GM12878 (cell line): ENCODE measurements at regions not wholly inside any gene's neighbourhood (a gene's known extent, or its start where the extent isn't known, plus 50 kb on each side); places are given as distances from the start of the nearest gene placed in this dataset.

Experiments
- ATAC-seq: fragments of 200-7000 bp; cut with Tn5 transposase; 3 replicates; pipeline ENCODE4 v1.9.1; 2020; ENCODE audit warnings: mild to moderate bottlenecking, moderate library complexity
- BruUV-seq: library from RNA; stranded (reverse); fragments of 400-500 nt; replicated peaks from 2 replicates; lab custom pipeline; 2021; lab: Mats Ljungman, UMichigan
- CTCF ChIA-PET: fragments of 300-600 bp; sonication (Branson Sonifier 250); formaldehyde crosslinking; extraction: SDS; loops from one replicate; lab custom pipeline; 2021; ENCODE audit warnings: inconsistent platforms; lab: Yijun Ruan, JAX
- POLR2A ChIA-PET: fragments of 350-600 bp; formaldehyde crosslinking; extraction: SDS; loops from one replicate; lab custom pipeline; 2021; ENCODE audit warnings: inconsistent platforms; lab: Charles Lee
- RAD21 ChIA-PET: fragments of 300-600 bp; sonication (Branson Sonifier 250); formaldehyde crosslinking; loops from one replicate; lab custom pipeline; 2023; ENCODE audit warnings: antibody characterized with exemption; ENCODE audit not compliant: unreplicated experiment; lab: Charles Lee
- SMC1A ChIA-PET: fragments of 300-600 bp; sonication (Branson Sonifier 250); formaldehyde crosslinking; loops from one replicate; lab custom pipeline; 2023; ENCODE audit not compliant: unreplicated experiment, uncharacterized antibody; lab: Charles Lee
- DNase-seq: peaks from one replicate; pipeline ENCODE4 v3.0.0-alpha.2; 2011; ENCODE audit warnings: low read depth, low spot score
- FAIRE-seq: peaks from 3 replicates; lab custom pipeline; 2011; peaks lifted over from hg19 to GRCh38; lab: Jason Lieb, UNC
- H2AFZ ChIP-seq: 2 replicates; pipeline ENCODE4 v1.6.0; 2011; ENCODE audit warnings: low read depth, low read length, control low read depth; ENCODE audit not compliant: control insufficient read depth
- H3K27ac ChIP-seq: 2 replicates; pipeline ENCODE4 v1.5.1; 2011; ENCODE audit warnings: control low read depth; ENCODE audit not compliant: control insufficient read depth, insufficient read depth
- H3K27me3 ChIP-seq, 2 experiments: replicated peaks in 1 of 2; 2 replicates each; pipeline versions ENCODE4 v1.6.0 to v1.6.1; 2011; ENCODE audit warnings: low read length in 1 of 2; ENCODE audit not compliant: control insufficient read depth in 2 of 2, insufficient read depth in 2 of 2
- H3K36me3 ChIP-seq, 2 experiments: 2 replicates each; pipeline ENCODE4 v1.5.1; 2011; ENCODE audit warnings: low read length in 1 of 2; ENCODE audit not compliant: control insufficient read depth in 2 of 2, insufficient read depth in 2 of 2
- H3K4me1 ChIP-seq: 2 replicates; pipeline ENCODE4 v1.6.1; 2011; ENCODE audit warnings: mild to moderate bottlenecking, low read length, moderate library complexity, mixed read lengths; ENCODE audit not compliant: control insufficient read depth, insufficient read depth
- H3K4me2 ChIP-seq: 2 replicates; pipeline ENCODE4 v1.6.0; 2011; ENCODE audit warnings: control low read depth; ENCODE audit not compliant: control insufficient read depth, insufficient read depth
- H3K4me3 ChIP-seq: fragments of 200-600 bp; sonication (generic); 2 replicates; pipeline ENCODE4 v1.5.1; 2016
- H3K79me2 ChIP-seq: 2 replicates; pipeline ENCODE4 v1.6.0; 2011; ENCODE audit warnings: low read length; ENCODE audit not compliant: control insufficient read depth, insufficient read depth
- H3K9ac ChIP-seq: 2 replicates; pipeline ENCODE4 v1.8.0; 2011; ENCODE audit warnings: low read length, control low read depth, mixed read lengths; ENCODE audit not compliant: control insufficient read depth, insufficient read depth
- H3K9me3 ChIP-seq: replicated peaks from 3 replicates; pipeline ENCODE4 v1.5.1; 2011; ENCODE audit warnings: mild to moderate bottlenecking, low read length; ENCODE audit not compliant: control insufficient read depth, insufficient read depth
- H4K20me1 ChIP-seq: 2 replicates; pipeline ENCODE4 v1.6.0; 2011; ENCODE audit not compliant: control insufficient read depth, insufficient read depth
- ATF7 ChIP-seq: fragments of 450-650 bp; IDR thresholded peaks from 2 replicates; pipeline ENCODE4 v1.6.1; 2016; ENCODE audit warnings: low read depth, mild to moderate bottlenecking
- CREM ChIP-seq: IDR thresholded peaks from 2 replicates; pipeline ENCODE4 v1.6.1; 2014; ENCODE audit warnings: antibody characterized with exemption, low read depth
- CUX1 ChIP-seq: IDR thresholded peaks from 2 replicates; pipeline ENCODE4 v1.6.1; 2012; ENCODE audit warnings: improper control_type of control experiment, low read depth, low read length; ENCODE audit not compliant: insufficient replicate concordance
- IRF3 ChIP-seq: fragments of 450-650 bp; IDR thresholded peaks from 2 replicates; pipeline ENCODE4 v1.6.1; 2014; ENCODE audit warnings: mild to moderate bottlenecking
- STAT3 ChIP-seq: IDR thresholded peaks from 2 replicates; pipeline ENCODE4 v1.6.1; 2011; ENCODE audit warnings: low read depth, low read length, improper control_type of control experiment
- TCF3 ChIP-seq: IDR thresholded peaks from 2 replicates; pipeline ENCODE4 v1.6.1; 2012; ENCODE audit warnings: low read depth, mild to moderate bottlenecking, low read length, borderline replicate concordance; ENCODE audit not compliant: insufficient read depth
- ZBTB11 ChIP-seq: fragments of 450-650 bp; formaldehyde crosslinking; IDR thresholded peaks from 2 replicates; pipeline ENCODE4 v1.5.0; 2022; ENCODE audit warnings: mild to moderate bottlenecking, missing genetic modification characterization
- ZBTB33 ChIP-seq: fragments of 450-650 bp; IDR thresholded peaks from 2 replicates; pipeline ENCODE4 v1.6.1; 2017; ENCODE audit warnings: mild to moderate bottlenecking
- ZBTB4 ChIP-seq: fragments of 450-650 bp; formaldehyde crosslinking; IDR thresholded peaks from 2 replicates; pipeline ENCODE4 v1.4.0; 2022; ENCODE audit warnings: mild to moderate bottlenecking, moderate library complexity
- WGBS: methylation state at CpG from one replicate; pipeline ENCODE4 v1.1.6; 2016; ENCODE audit warnings: low lambda C conversion rate; ENCODE audit not compliant: insufficient replicate concordance, insufficient coverage; ENCODE audit errors: missing lambda C conversion rate; 5-methylcytosine and 5-hydroxymethylcytosine counted together
- in situ Hi-C: fragments of 300-500 bp; cut with MboI; formaldehyde crosslinking; loops from 9 replicates; pipeline ENCODE4 v1.14.3; 2018; ENCODE audit warnings: mixed read lengths
- intact Hi-C: fragments of 100-400 bp; cut with micrococcal nuclease; formaldehyde crosslinking; loops from one replicate; pipeline ENCODE4 v1.14.2; 2022; ENCODE audit not compliant: unreplicated experiment

GRCh38 chr16:85508993-85509392, 104.1 kb upstream of the GSE1 start:
- H3K79me2 ChIP-seq: no peaks in the 10 kb centered on the region
- ChIA-PET POLR2A (no interaction called here), CTCF (no interaction called here), SMC1A (interaction anchor here (1.0 kb wide), 1 partner anchor 61 kb away, joined by 3 read pairs; no protein-coding TSS in a partner anchor), RAD21 (no interaction called here)
- no peaks in the 10 kb centered on the region for H4K20me1 ChIP-seq
- DNase-seq: no peak
- H2AFZ ChIP-seq: no peak overlapping the region
- no peak overlapping the region for H3K4me2 ChIP-seq
- H3K27ac ChIP-seq: no peak overlapping the region
- no peaks in the 10 kb centered on the region for H3K9me3 ChIP-seq
- no TSS peak for BruUV-seq
- no peak for FAIRE-seq
- no peak overlapping the region for H3K9ac ChIP-seq
- WGBS: 58% methylated on average over 11 of the region's 15 CpGs
- no peak overlapping the region for H3K4me3 ChIP-seq
- H3K36me3 ChIP-seq: no peaks in the 10 kb centered on the region
- in situ Hi-C loops: no loop called here
- peaks cover 0 to 1% of the 10 kb centered on the region in 2 experiments; a peak in 1 of 4 replicates for H3K27me3 ChIP-seq
- no peak for ATAC-seq
- H3K4me1 ChIP-seq: no peaks in the 10 kb centered on the region
- intact Hi-C loops: no loop called here
- no peak for TF ChIP-seq CREM
- TF ChIP-seq CUX1: no peak
- TF ChIP-seq ATF7: no peak
- no peak for TF ChIP-seq STAT3
- no peak for TF ChIP-seq ZBTB4 (CRISPR knock-in tag)
- TF ChIP-seq IRF3: no peak
- no peak for TF ChIP-seq ZBTB11 (CRISPR knock-in tag)
- TF ChIP-seq TCF3: no peak
- TF ChIP-seq ZBTB33: no peak
